Caco-2 (cell line): ENCODE measurements at regions not wholly inside any gene's neighbourhood (a gene's known extent, or its start where the extent isn't known, plus 50 kb on each side); places are given as distances from the start of the nearest gene placed in this dataset.
"Not testable (repeated sequence)": the region's sequence is repeated elsewhere in the genome, so short reads cannot be mapped to it uniquely, and the experiment has no call there.

Experiments used
- BruUV-seq: library from RNA; stranded (reverse); fragments of 400-500 nt; replicated peaks from 2 replicates; lab custom pipeline; 2021; lab: Mats Ljungman, UMichigan
- CTCF ChIA-PET: fragments of 300-600 bp; sonication (Branson Sonifier 250); formaldehyde crosslinking; loops from one replicate; lab custom pipeline; 2022; ENCODE audit warnings: antibody characterized with exemption; lab: Charles Lee
- POLR2A ChIA-PET: fragments of 300-600 bp; sonication (Branson Sonifier 250); formaldehyde crosslinking; loops from one replicate; lab custom pipeline; 2022; ENCODE audit warnings: antibody characterized with exemption; lab: Charles Lee
- DNase-seq, 2 experiments: peaks; one replicate each; pipeline versions ENCODE4 v3.0.0 to v3.0.0-alpha.2; 2020 to 2022
- H3K27me3 ChIP-seq: replicated peaks from 2 replicates; pipeline ENCODE4 v1.6.0; 2011; ENCODE audit warnings: low read length; ENCODE audit not compliant: control insufficient read depth, insufficient read depth
- H3K36me3 ChIP-seq: 2 replicates; pipeline ENCODE4 v1.5.1; 2011; ENCODE audit warnings: low read length; ENCODE audit not compliant: control insufficient read depth, insufficient read depth
- H3K4me1 ChIP-seq: fragments of 250-450 bp; sonication (Bioruptor Pico); 2 replicates; pipeline ENCODE4 v1.5.1; 2020; ENCODE audit warnings: mild to moderate bottlenecking
- H3K4me3 ChIP-seq: 2 replicates; pipeline ENCODE4 v1.5.1; 2011; ENCODE audit warnings: low read depth, mild to moderate bottlenecking, control low read depth, low read length
- H3K9me3 ChIP-seq: fragments of 250-450 bp; sonication (Bioruptor Pico); 2 replicates; pipeline ENCODE4 v1.5.1; 2020; ENCODE audit warnings: mild to moderate bottlenecking, moderate library complexity
- H3K27ac Mint-ChIP-seq: one replicate; pipeline ENCODE4 v1.8.0; 2022; ENCODE audit warnings: mixed read lengths; ENCODE audit not compliant: unreplicated experiment
- H3K27me3 Mint-ChIP-seq: one replicate; pipeline ENCODE4 v1.8.0; 2022; ENCODE audit warnings: mixed read lengths; ENCODE audit not compliant: insufficient read depth, unreplicated experiment
- H3K36me3 Mint-ChIP-seq: one replicate; pipeline ENCODE4 v1.8.0; 2022; ENCODE audit warnings: mild to moderate bottlenecking, mixed read lengths; ENCODE audit not compliant: insufficient read depth, unreplicated experiment
- H3K4me1 Mint-ChIP-seq: one replicate; pipeline ENCODE4 v1.8.0; 2022; ENCODE audit warnings: low read depth, mixed read lengths; ENCODE audit not compliant: unreplicated experiment
- H3K4me3 Mint-ChIP-seq: one replicate; pipeline ENCODE4 v1.8.0; 2022; ENCODE audit warnings: mild to moderate bottlenecking, moderate library complexity, mixed read lengths; ENCODE audit not compliant: unreplicated experiment
- H3K9me3 Mint-ChIP-seq: one replicate; pipeline ENCODE4 v1.8.0; 2022; ENCODE audit warnings: mixed read lengths; ENCODE audit not compliant: unreplicated experiment
- intact Hi-C: fragments of 100-400 bp; cut with micrococcal nuclease; formaldehyde crosslinking; loops from one replicate; pipeline ENCODE4 v1.10.0; 2022; ENCODE audit not compliant: unreplicated experiment
- TF ChIP-seq, protein P1 (sequence below), 2 experiments: fragments of 200-600 bp in 1 of 2; IDR thresholded peaks; 1 replicate in 1 of 2; 2 replicates in 1 of 2; pipeline versions ENCODE4 v1.5.1 to v1.8.0; 2011 to 2022; ENCODE audit warnings: antibody characterized with exemption in 1 of 2, control low read depth in 1 of 2, inconsistent platforms in 1 of 2, low read depth in 1 of 2, low read length in 1 of 2, mild to moderate bottlenecking in 1 of 2, moderate library complexity in 1 of 2; ENCODE audit not compliant: insufficient read depth in 1 of 2, severe bottlenecking in 1 of 2, unreplicated experiment in 1 of 2

DNA sequence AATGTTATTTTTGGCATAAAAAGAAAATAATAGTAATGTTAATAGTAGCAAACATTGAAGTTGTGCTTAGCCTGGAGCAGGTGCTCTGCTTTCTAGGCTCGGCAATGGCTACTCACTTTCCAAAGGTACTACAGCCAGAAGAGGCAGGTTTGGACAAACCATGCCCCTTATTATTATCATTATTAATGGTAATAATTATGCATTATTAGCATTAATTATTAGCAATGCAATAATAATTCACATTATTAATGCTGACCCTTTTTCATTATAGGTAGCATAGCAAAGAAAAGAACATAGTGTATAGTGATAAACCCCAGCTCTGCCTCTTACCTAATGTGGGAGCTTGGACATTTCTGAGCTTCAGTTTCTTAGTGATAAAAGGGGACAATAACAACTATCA, 171.4 kb downstream of the EDEM1 start:
- intact Hi-C loops: no loop called here
- no peaks in the 10 kb centered on the region for H3K27me3 Mint-ChIP-seq
- H3K9me3 Mint-ChIP-seq: peaks cover 22% of the 10 kb centered on the region
- TF ChIP-seq, protein P1, sequence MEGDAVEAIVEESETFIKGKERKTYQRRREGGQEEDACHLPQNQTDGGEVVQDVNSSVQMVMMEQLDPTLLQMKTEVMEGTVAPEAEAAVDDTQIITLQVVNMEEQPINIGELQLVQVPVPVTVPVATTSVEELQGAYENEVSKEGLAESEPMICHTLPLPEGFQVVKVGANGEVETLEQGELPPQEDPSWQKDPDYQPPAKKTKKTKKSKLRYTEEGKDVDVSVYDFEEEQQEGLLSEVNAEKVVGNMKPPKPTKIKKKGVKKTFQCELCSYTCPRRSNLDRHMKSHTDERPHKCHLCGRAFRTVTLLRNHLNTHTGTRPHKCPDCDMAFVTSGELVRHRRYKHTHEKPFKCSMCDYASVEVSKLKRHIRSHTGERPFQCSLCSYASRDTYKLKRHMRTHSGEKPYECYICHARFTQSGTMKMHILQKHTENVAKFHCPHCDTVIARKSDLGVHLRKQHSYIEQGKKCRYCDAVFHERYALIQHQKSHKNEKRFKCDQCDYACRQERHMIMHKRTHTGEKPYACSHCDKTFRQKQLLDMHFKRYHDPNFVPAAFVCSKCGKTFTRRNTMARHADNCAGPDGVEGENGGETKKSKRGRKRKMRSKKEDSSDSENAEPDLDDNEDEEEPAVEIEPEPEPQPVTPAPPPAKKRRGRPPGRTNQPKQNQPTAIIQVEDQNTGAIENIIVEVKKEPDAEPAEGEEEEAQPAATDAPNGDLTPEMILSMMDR (IDR thresholded peaks at IDR 0.05; ENCODE audit: insufficient read depth in 1 of 2, low read depth in 1 of 2, low read length in 1 of 2, severe bottlenecking in 1 of 2, unreplicated experiment in 1 of 2): no peak
- no peaks in the 10 kb centered on the region for H3K9me3 ChIP-seq
- ChIA-PET CTCF (no interaction called here), POLR2A (no interaction called here)
- no TSS peak for BruUV-seq
- H3K27ac Mint-ChIP-seq: no peak overlapping the region
- no peak for DNase-seq
- no peak overlapping the region for H3K4me3 ChIP-seq
- H3K4me1 ChIP-seq: no peaks in the 10 kb centered on the region
- H3K36me3 Mint-ChIP-seq: peaks cover 6% of the 10 kb centered on the region
- H3K4me1 Mint-ChIP-seq: peaks cover 7% of the 10 kb centered on the region
- H3K36me3 ChIP-seq: no peaks in the 10 kb centered on the region
- H3K27me3 ChIP-seq: no peaks in the 10 kb centered on the region
- no peak overlapping the region for H3K4me3 Mint-ChIP-seq

DNA sequence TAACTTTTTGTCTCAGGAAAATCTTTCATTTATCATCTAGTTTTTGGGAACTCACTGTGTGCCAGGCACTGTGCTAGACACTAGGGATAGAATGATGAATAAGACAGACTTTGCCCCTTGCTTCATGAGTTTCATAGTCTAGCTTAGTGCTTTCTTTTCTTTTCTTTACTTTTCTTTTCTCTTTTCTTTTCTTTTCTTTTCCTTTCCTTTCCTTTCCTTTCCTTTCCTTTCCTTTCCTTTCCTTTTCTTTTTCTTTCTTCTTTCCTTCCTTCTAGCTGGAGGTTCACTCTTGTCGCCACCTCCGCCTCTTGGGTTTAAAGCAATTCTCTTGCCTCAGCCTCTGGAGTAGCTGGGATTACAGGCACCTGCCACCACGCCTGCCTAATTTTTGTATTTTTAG, 172.9 kb downstream of the EDEM1 start:
- peaks cover 25% of the 10 kb centered on the region for H3K9me3 Mint-ChIP-seq
- no peak overlapping the region for H3K27ac Mint-ChIP-seq
- no peaks in the 10 kb centered on the region for H3K27me3 Mint-ChIP-seq
- Histone ChIP-seq H3K36me3 (no peaks in the 10 kb centered on the region), H3K9me3 (no peaks in the 10 kb centered on the region), H3K4me3 (no peak overlapping the region), H3K4me1 (peaks cover 9% of the 10 kb centered on the region), H3K27me3 (no peaks in the 10 kb centered on the region)
- DNase-seq: no peak
- H3K4me1 Mint-ChIP-seq: peaks cover 8% of the 10 kb centered on the region
- H3K36me3 Mint-ChIP-seq: peaks cover 6% of the 10 kb centered on the region
- ChIA-PET POLR2A (no interaction called here), CTCF (no interaction called here)
- no TSS peak for BruUV-seq
- no peak overlapping the region for H3K4me3 Mint-ChIP-seq
- TF ChIP-seq, protein P1 (IDR thresholded peaks at IDR 0.05; ENCODE audit: insufficient read depth in 1 of 2, low read depth in 1 of 2, low read length in 1 of 2, severe bottlenecking in 1 of 2, unreplicated experiment in 1 of 2): no peak
- intact Hi-C loops: no loop called here

DNA sequence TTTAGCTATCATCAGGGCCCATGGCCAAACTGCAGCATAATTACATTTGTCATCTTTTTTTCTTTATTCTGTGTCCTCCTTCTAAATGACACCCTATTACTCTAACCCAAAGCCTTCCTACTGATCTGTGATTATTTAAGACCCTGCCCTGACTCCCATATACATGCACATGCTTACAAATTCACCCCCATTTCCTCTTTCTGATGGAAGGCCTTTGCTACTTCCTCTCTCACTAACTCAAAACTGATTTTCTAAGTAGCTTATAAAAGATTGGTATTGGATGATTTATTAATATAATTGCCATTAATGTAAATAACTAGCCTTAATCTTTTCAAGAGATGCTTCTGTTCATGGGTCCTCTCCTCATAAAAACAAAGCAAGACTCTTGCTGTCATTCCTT, 179.2 kb downstream of the EDEM1 start:
- Mint-ChIP-seq H3K27me3 (no peaks in the 10 kb centered on the region), H3K4me3 (no peak overlapping the region), H3K4me1 (peaks cover 6% of the 10 kb centered on the region), H3K27ac (no peak overlapping the region), H3K9me3 (peaks cover 20% of the 10 kb centered on the region), H3K36me3 (no peaks in the 10 kb centered on the region)
- intact Hi-C loops: loop anchor here (5.0 kb wide), 1 partner anchor 34 kb away; no protein-coding TSS in a partner anchor
- CTCF ChIA-PET: no interaction called here
- Histone ChIP-seq H3K36me3 (no peaks in the 10 kb centered on the region), H3K4me3 (no peak overlapping the region), H3K27me3 (no peaks in the 10 kb centered on the region), H3K4me1 (peaks cover 15% of the 10 kb centered on the region), H3K9me3 (0 out of 2 replicates have a peak, but pooled peaks cover 4% of the 10 kb centered on the region)
- TF ChIP-seq, protein P1 (IDR thresholded peaks at IDR 0.05; ENCODE audit: insufficient read depth in 1 of 2, low read depth in 1 of 2, low read length in 1 of 2, severe bottlenecking in 1 of 2, unreplicated experiment in 1 of 2): no peak
- BruUV-seq: no TSS peak
- POLR2A ChIA-PET: no interaction called here
- no peak for DNase-seq

DNA sequence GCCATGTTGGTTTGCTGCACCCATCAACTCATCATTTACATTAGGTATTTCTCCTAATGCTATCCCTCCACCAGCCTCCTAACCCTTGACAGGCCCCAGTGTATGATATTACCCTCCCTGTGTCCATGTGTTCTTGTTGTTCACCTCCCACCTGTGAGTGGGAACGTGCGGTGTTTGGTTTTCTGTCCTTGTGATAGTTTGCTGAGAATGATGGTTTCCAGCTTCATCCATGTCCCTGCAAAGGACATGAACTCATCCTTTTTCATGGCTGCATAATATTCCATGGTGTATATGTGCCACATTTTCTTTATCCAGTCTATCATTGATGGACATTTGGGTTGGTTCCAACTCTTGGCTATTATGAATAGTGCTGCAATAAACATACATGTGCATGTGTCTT, 184.0 kb downstream of the EDEM1 start:
- H3K27me3 Mint-ChIP-seq, H3K36me3 Mint-ChIP-seq, BruUV-seq, H3K4me1 Mint-ChIP-seq, H3K27me3 ChIP-seq, H3K9me3 Mint-ChIP-seq, H3K4me3 Mint-ChIP-seq, H3K36me3 ChIP-seq, H3K27ac Mint-ChIP-seq, H3K9me3 ChIP-seq, POLR2A ChIA-PET, H3K4me1 ChIP-seq, intact Hi-C loops, H3K4me3 ChIP-seq, CTCF ChIA-PET, DNase-seq: not testable (repeated sequence)
